HCT116 (cell line): ENCODE measurements at regions not wholly inside any gene's neighbourhood (a gene's known extent, or its start where the extent isn't known, plus 50 kb on each side); places are given as distances from the start of the nearest gene placed in this dataset.

Experiments
- ATAC-seq: fragments of 200-7000 bp; cut with Tn5 transposase; 2 replicates; pipeline ENCODE4 v1.9.1; 2020; ENCODE audit warnings: mild to moderate bottlenecking, moderate library complexity
- BruUV-seq: library from RNA; stranded (reverse); fragments of 400-500 nt; replicated peaks from 2 replicates; lab custom pipeline; 2021; lab: Mats Ljungman, UMichigan
- CTCF ChIA-PET: fragments of 300-600 bp; sonication (Branson Sonifier 250); formaldehyde crosslinking; loops from one replicate; lab custom pipeline; 2021; ENCODE audit warnings: antibody characterized with exemption; lab: Charles Lee
- POLR2A ChIA-PET: fragments of 300-600, 350-600 bp; sonication (Branson Sonifier 250); formaldehyde crosslinking; loops from one replicate; lab custom pipeline; 2021; ENCODE audit warnings: antibody characterized with exemption; lab: Charles Lee
- RAD21 ChIA-PET, 2 experiments: fragments of 300-600 bp; sonication (Branson Sonifier 250); formaldehyde crosslinking; loops; one replicate each; lab custom pipeline; 2023; ENCODE audit warnings: low total read pairs in 2 of 2; ENCODE audit not compliant: uncharacterized antibody in 2 of 2, unreplicated experiment in 2 of 2, low non-redundant PET in 1 of 2; lab: Charles Lee
- DNase-seq: peaks from one replicate; pipeline ENCODE4 v3.0.0-alpha.2; 2010; ENCODE audit warnings: low read depth, low spot score
- H2AFZ ChIP-seq: fragments of 200-600 bp; shearing (Covaris generic), sonication (generic); 2 replicates; pipeline ENCODE4 v1.6.1; 2017; ENCODE audit warnings: low read depth, mixed run types, mixed read lengths, antibody characterized with exemption, low read length; ENCODE audit not compliant: poor library complexity, severe bottlenecking
- H3K27ac ChIP-seq: 2 replicates; pipeline ENCODE4 v1.5.1; 2012; ENCODE audit warnings: low read depth, low read length
- H3K27me3 ChIP-seq: fragments of 200-600 bp; sonication (generic); 2 replicates; pipeline ENCODE4 v1.6.1; 2016; ENCODE audit warnings: mixed run types, low read length, mixed read lengths; ENCODE audit not compliant: insufficient read depth
- H3K36me3 ChIP-seq, 2 experiments: fragments of 200-500 bp in 1 of 2; fragments of 200-600 bp in 1 of 2; sonication (Bioruptor generic) in 1 of 2; sonication (generic) in 1 of 2; 2 replicates each; pipeline versions ENCODE4 v1.5.1 to v1.6.1; 2014 to 2016; ENCODE audit warnings: low read length in 2 of 2, inconsistent platforms in 1 of 2, mixed read lengths in 1 of 2, mixed run types in 1 of 2; ENCODE audit not compliant: insufficient read depth in 2 of 2, control insufficient read depth in 1 of 2
- H3K4me1 ChIP-seq, 2 experiments: fragments of 200-600 bp in 1 of 2; sonication (generic) in 1 of 2; 2 replicates each; pipeline versions ENCODE4 v1.5.1 to v1.6.1; 2012 to 2017; ENCODE audit warnings: low read length in 2 of 2, inconsistent platforms in 1 of 2, mild to moderate bottlenecking in 1 of 2, mixed read lengths in 1 of 2, mixed run types in 1 of 2, moderate library complexity in 1 of 2; ENCODE audit not compliant: insufficient read depth in 2 of 2, control insufficient read depth in 1 of 2
- H3K4me2 ChIP-seq: fragments of 200-600 bp; sonication (generic); 2 replicates; pipeline ENCODE4 v1.6.1; 2017; ENCODE audit warnings: mixed run types, low read length, mixed read lengths
- H3K4me3 ChIP-seq, 2 experiments: fragments of 200-600 bp in 1 of 2; sonication (generic) in 1 of 2; replicated peaks in 1 of 2; 2 replicates each; pipeline ENCODE4 v1.5.1; 2011 to 2016; ENCODE audit warnings: low read length in 2 of 2, control low read depth in 1 of 2, low read depth in 1 of 2, mild to moderate bottlenecking in 1 of 2, mixed read lengths in 1 of 2, mixed run types in 1 of 2
- H3K79me2 ChIP-seq: fragments of 200-600 bp; sonication (generic); 2 replicates; pipeline ENCODE4 v1.6.1; 2017; ENCODE audit warnings: mild to moderate bottlenecking, mixed run types, low read length, moderate library complexity, mixed read lengths; ENCODE audit not compliant: insufficient read depth
- H3K9ac ChIP-seq: fragments of 200-600 bp; sonication (generic); 2 replicates; pipeline ENCODE4 v1.6.1; 2016; ENCODE audit warnings: low read length, mixed read lengths
- H3K9me2 ChIP-seq: fragments of 200-600 bp; sonication (generic), shearing (Covaris generic); 2 replicates; pipeline ENCODE4 v1.6.1; 2017; ENCODE audit warnings: mixed run types, mild to moderate bottlenecking, moderate library complexity; ENCODE audit not compliant: insufficient read depth
- H3K9me3 ChIP-seq, 2 experiments: fragments of 200-500 bp in 1 of 2; fragments of 200-600 bp in 1 of 2; sonication (Bioruptor generic) in 1 of 2; sonication (generic) in 1 of 2; 2 replicates each; pipeline ENCODE4 v1.6.1; 2014 to 2017; ENCODE audit warnings: low read length in 2 of 2, mixed read lengths in 2 of 2, inconsistent platforms in 1 of 2, low read depth in 1 of 2, mild to moderate bottlenecking in 1 of 2, mixed run types in 1 of 2, moderate library complexity in 1 of 2; ENCODE audit not compliant: control insufficient read depth in 1 of 2, insufficient read depth in 1 of 2
- H4K20me1 ChIP-seq: fragments of 200-600 bp; sonication (generic), shearing (Covaris generic); 2 replicates; pipeline ENCODE4 v1.6.1; 2017; ENCODE audit warnings: mixed run types, mild to moderate bottlenecking, moderate library complexity; ENCODE audit not compliant: insufficient read depth
- CEBPB ChIP-seq: IDR thresholded peaks from 2 replicates; pipeline ENCODE4 v1.6.1; 2012; ENCODE audit warnings: low read depth
- EGR1 ChIP-seq: IDR thresholded peaks from 2 replicates; pipeline ENCODE4 v1.6.1; 2012; ENCODE audit warnings: low read depth
- EZH2phosphoT487 ChIP-seq: fragments of 200-600 bp; IDR thresholded peaks from 2 replicates; pipeline ENCODE4 v1.6.1; 2018; ENCODE audit warnings: antibody characterized with exemption, borderline replicate concordance
- FOSL1 ChIP-seq: IDR thresholded peaks from 2 replicates; pipeline ENCODE4 v1.6.1; 2012; ENCODE audit warnings: low read depth
- JUND ChIP-seq: IDR thresholded peaks from 2 replicates; pipeline ENCODE4 v1.6.1; 2012
- POLR2A ChIP-seq: IDR thresholded peaks from 2 replicates; pipeline ENCODE4 v1.7.0; 2011; ENCODE audit warnings: borderline replicate concordance; ENCODE audit not compliant: insufficient read depth, insufficient read length; ENCODE audit errors: extremely low read depth
- POLR2AphosphoS5 ChIP-seq: IDR thresholded peaks from 2 replicates; pipeline ENCODE4 v1.6.1; 2011; ENCODE audit warnings: mild to moderate bottlenecking, low read depth, low read length, moderate library complexity
- RAD21 ChIP-seq: IDR thresholded peaks from 2 replicates; pipeline ENCODE4 v1.6.1; 2012; ENCODE audit warnings: low read depth, mild to moderate bottlenecking
- SRF ChIP-seq: IDR thresholded peaks from 2 replicates; pipeline ENCODE4 v1.6.1; 2012; ENCODE audit warnings: low read depth
- TCF7L2 ChIP-seq: IDR thresholded peaks from 2 replicates; pipeline ENCODE4 v1.7.0; 2011; ENCODE audit warnings: borderline replicate concordance, inconsistent platforms; ENCODE audit not compliant: insufficient read depth, insufficient read length; ENCODE audit errors: extremely low read depth
- YY1 ChIP-seq: IDR thresholded peaks from 2 replicates; pipeline ENCODE4 v1.6.1; 2011; ENCODE audit warnings: low read length, low read depth, moderate library complexity, mild to moderate bottlenecking; ENCODE audit not compliant: insufficient replicate concordance; ENCODE audit errors: extremely low read depth
- ZFX ChIP-seq: fragments of 450-650 bp; IDR thresholded peaks from 2 replicates; pipeline ENCODE4 v1.6.1; 2017
- ZNF274 ChIP-seq: fragments of 200-500 bp; sonication (Bioruptor generic); IDR thresholded peaks from 2 replicates; pipeline ENCODE4 v1.6.1; 2014; ENCODE audit warnings: mild to moderate bottlenecking, low read depth, low read length, inconsistent platforms
- intact Hi-C: fragments of 100-400 bp; cut with micrococcal nuclease; formaldehyde crosslinking; loops from 2 replicates; pipeline ENCODE4 v1.10.0; 2022
- TF ChIP-seq, protein P1 (sequence below): IDR thresholded peaks from 2 replicates; pipeline ENCODE4 v1.6.1; 2012
- TF ChIP-seq, protein P2 (sequence below): IDR thresholded peaks from 2 replicates; pipeline ENCODE4 v1.6.1; 2011; ENCODE audit warnings: mild to moderate bottlenecking, low read length, moderate library complexity; ENCODE audit not compliant: insufficient replicate concordance; ENCODE audit errors: extremely low read depth

DNA sequence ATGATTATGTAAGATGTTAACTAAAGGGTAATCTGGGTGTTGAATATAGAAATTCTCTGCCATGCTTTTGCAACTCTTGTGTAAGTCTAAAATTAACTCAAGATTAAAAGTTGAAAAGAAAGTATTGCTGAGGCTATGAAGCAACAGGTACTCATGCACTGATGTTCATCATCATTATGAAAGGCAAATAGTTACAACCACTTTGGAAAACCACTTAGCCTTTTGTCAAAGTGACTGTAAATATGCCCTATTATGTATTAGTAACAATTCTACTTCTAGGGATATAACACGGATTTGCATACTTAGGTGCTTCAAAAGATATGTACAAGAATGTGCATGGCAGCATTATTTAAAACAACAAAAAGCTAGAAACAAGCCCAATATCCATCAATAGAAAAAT lies 227.8 kb upstream of the CXXC4 start:
- TF ChIP-seq EGR1 (no peak), RAD21 (no peak), CEBPB (no peak), ZNF274 (no peak), SRF (no peak)
- no peak overlapping the region for H3K27ac ChIP-seq
- intact Hi-C loops, result no loop called here
- no peaks in the 10 kb centered on the region for H3K27me3 ChIP-seq
- no peak overlapping the region for H3K4me3 ChIP-seq
- no peaks in the 10 kb centered on the region for H3K9me3 ChIP-seq
- no peaks in the 10 kb centered on the region for H3K36me3 ChIP-seq
- no peaks in the 10 kb centered on the region for H4K20me1 ChIP-seq
- no peaks in the 10 kb centered on the region for H3K9me2 ChIP-seq
- ATAC-seq (no peak), DNase-seq (no peak)
- H3K79me2 ChIP-seq, result no peaks in the 10 kb centered on the region
- no peak overlapping the region for H2AFZ ChIP-seq
- no peak overlapping the region for H3K9ac ChIP-seq
- CTCF ChIA-PET, result no interaction called here
- POLR2A ChIA-PET, result no interaction called here
- no TSS peak for BruUV-seq
- H3K4me2 ChIP-seq, result no peak overlapping the region
- RAD21 ChIA-PET, result no interaction called here
- peaks cover 1% of the 10 kb centered on the region in 2 experiments; a peak in 3 of 4 replicates for H3K4me1 ChIP-seq

DNA sequence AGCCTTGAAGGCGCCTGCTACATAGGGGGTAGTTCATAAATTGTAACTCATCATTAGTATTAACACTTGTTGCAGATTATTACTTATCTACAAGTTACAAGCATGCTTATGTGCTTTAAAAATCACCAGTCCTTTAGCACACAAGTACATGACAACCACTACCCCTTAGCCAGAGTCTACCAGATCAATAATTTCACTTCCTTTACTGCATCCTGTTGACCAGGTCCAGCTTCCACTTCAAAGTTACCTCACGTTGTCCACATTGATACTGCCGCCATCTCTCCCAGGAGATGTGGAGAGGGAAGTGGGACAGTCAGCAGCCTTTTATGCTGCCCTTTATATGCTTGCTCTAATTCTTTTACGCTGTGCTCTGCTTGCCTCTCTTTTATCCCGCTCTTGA lies 231.3 kb upstream of the CXXC4 start:
- Histone ChIP-seq H3K4me3 (no peak overlapping the region), H3K27me3 (no peaks in the 10 kb centered on the region), H3K27ac (no peak overlapping the region), H3K9me3 (no peaks in the 10 kb centered on the region), H3K4me2 (no peak overlapping the region), H3K4me1 (peaks cover 14 to 21% of the 10 kb centered on the region in 2 experiments; a peak in 3 of 4 replicates), H3K79me2 (no peaks in the 10 kb centered on the region), H3K36me3 (no peaks in the 10 kb centered on the region), H3K9ac (no peak overlapping the region), H2AFZ (no peak overlapping the region), H3K9me2 (no peaks in the 10 kb centered on the region), H4K20me1 (no peaks in the 10 kb centered on the region)
- DNase-seq, result no peak
- ChIA-PET POLR2A (no interaction called here), CTCF (no interaction called here), RAD21 (no interaction called here)
- no TSS peak for BruUV-seq
- TF ChIP-seq TCF7L2, result no peak
- no peak for TF ChIP-seq SRF
- no peak for TF ChIP-seq RAD21
- TF ChIP-seq YY1, result no peak
- no peak for TF ChIP-seq FOSL1
- no peak for TF ChIP-seq POLR2A
- TF ChIP-seq JUND, result no peak
- no peak for TF ChIP-seq POLR2AphosphoS5
- TF ChIP-seq, protein P1, sequence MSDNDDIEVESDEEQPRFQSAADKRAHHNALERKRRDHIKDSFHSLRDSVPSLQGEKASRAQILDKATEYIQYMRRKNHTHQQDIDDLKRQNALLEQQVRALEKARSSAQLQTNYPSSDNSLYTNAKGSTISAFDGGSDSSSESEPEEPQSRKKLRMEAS, result no peak
- TF ChIP-seq, protein P2, sequence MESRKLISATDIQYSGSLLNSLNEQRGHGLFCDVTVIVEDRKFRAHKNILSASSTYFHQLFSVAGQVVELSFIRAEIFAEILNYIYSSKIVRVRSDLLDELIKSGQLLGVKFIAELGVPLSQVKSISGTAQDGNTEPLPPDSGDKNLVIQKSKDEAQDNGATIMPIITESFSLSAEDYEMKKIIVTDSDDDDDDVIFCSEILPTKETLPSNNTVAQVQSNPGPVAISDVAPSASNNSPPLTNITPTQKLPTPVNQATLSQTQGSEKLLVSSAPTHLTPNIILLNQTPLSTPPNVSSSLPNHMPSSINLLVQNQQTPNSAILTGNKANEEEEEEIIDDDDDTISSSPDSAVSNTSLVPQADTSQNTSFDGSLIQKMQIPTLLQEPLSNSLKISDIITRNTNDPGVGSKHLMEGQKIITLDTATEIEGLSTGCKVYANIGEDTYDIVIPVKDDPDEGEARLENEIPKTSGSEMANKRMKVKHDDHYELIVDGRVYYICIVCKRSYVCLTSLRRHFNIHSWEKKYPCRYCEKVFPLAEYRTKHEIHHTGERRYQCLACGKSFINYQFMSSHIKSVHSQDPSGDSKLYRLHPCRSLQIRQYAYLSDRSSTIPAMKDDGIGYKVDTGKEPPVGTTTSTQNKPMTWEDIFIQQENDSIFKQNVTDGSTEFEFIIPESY, result no peak
- TF ChIP-seq EGR1, result no peak
- no peak for TF ChIP-seq ZFX
- TF ChIP-seq ZNF274, result no peak
- TF ChIP-seq EZH2phosphoT487, result no peak
- intact Hi-C loops, result no loop called here
- no peak for ATAC-seq
